ENCODE measurements at regions not wholly inside any gene's neighbourhood (a gene's known extent, or its start where the extent isn't known, plus 50 kb on each side); places are given as distances from the start of the nearest gene placed in this dataset.

DNA sequence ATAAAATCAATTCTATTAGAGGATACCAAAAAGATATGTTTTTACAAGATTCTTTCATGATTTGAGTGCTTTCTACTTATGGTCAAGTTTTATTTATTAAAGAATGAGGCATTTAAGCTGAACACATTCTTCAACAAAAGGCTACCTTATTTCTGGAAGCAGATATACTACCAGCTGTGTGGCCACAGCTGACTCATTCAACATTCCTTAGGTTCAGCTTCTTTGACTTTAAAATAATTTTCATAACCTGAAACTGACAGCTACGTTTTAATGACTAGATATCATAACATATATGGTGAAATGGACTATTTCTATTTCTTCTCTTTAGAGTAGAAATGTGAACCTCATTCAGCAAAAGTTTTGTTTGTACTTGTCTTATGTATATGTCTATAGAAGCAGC lies 414.2 kb upstream of the SEMA3C start:
- ATAC-seq (no peak), DNase-seq (no peak)
- no peaks in the 10 kb centered on the region for H3K9me3 ChIP-seq
- H3K36me3 ChIP-seq: no peaks in the 10 kb centered on the region
- H3K27me3 ChIP-seq: no peaks in the 10 kb centered on the region
- no peak for TF ChIP-seq CTCF (IDR thresholded peaks at IDR 0.05)
- H3K27ac ChIP-seq: no peak overlapping the region
- H3K4me1 ChIP-seq: no peaks in the 10 kb centered on the region
- H3K4me3 ChIP-seq: no peak overlapping the region
- intact Hi-C loops (cut with DNase I): no loop called here

GRCh38 chr7:81331061-81332018 lies 412.5 kb upstream of the SEMA3C start:
- H3K27ac ChIP-seq: no peak overlapping the region
- no peaks in the 10 kb centered on the region for H3K4me1 ChIP-seq
- DNase-seq: no peak
- H3K36me3 ChIP-seq: no peaks in the 10 kb centered on the region
- no peaks in the 10 kb centered on the region for H3K9me3 ChIP-seq
- no peaks in the 10 kb centered on the region for H3K27me3 ChIP-seq
- no peak for ATAC-seq
- H3K4me3 ChIP-seq: no peak overlapping the region
- intact Hi-C loops (cut with DNase I): no loop called here
- no peak for TF ChIP-seq CTCF (IDR thresholded peaks at IDR 0.05)

- intact Hi-C loops (cut with DNase I): no loop called here
- DNase-seq: no peak
- no peak for TF ChIP-seq CTCF (IDR thresholded peaks at IDR 0.05)
- no peaks in the 10 kb centered on the region for H3K9me3 ChIP-seq
- no peak for ATAC-seq
- no peaks in the 10 kb centered on the region for H3K27me3 ChIP-seq
- H3K4me3 ChIP-seq: no peak overlapping the region
- no peaks in the 10 kb centered on the region for H3K36me3 ChIP-seq
- no peak overlapping the region for H3K27ac ChIP-seq
- H3K4me1 ChIP-seq: no peaks in the 10 kb centered on the region
These were observed 411.3 kb upstream of the SEMA3C start for GRCh38 chr7:81330108-81330507.

DNA sequence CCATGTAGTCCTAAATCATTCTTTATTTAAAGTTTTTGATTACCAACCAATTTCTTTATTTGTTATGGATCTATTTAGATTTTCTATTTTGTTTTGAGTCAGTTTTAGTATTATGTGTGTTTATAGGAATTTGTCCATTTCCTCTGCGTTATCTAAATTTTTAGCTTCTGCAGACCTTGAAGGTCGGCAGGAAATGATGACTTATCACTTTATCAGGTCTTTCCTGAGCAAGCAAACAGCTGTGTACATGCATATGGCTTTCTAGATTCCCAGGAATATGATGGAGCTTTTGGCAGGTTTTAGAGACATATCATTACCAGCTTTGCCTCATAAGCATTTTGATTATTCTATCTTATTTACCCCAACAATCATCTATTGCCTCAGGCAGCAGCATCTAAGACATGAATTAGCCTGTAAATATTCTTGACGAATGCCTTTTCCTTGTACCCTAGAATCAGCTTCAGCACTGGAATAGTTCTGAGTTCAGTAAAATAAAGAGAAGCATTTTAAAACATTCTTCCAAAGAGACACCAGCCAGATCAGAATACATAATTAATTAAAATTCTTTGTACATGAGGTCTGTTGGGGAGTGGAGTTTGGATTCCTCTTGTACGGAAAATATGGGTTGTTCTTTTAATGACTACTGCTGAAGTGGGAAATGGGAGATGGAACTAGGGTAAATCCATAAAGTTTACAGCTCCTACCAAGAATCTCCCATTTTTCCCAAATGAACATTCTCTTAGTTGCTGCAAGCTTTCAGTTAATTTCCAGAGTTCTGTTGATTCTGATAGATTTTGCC lies 408.8 kb upstream of the SEMA3C start:
- Histone ChIP-seq H3K36me3 (no peaks in the 10 kb centered on the region), H3K27ac (no peak overlapping the region), H3K27me3 (no peaks in the 10 kb centered on the region), H3K4me3 (no peak overlapping the region), H3K4me1 (no peaks in the 10 kb centered on the region), H3K9me3 (no peaks in the 10 kb centered on the region)
- no peak for ATAC-seq
- intact Hi-C loops (cut with DNase I): no loop called here
- no peak for DNase-seq
- no peak for TF ChIP-seq CTCF (IDR thresholded peaks at IDR 0.05)

DNA sequence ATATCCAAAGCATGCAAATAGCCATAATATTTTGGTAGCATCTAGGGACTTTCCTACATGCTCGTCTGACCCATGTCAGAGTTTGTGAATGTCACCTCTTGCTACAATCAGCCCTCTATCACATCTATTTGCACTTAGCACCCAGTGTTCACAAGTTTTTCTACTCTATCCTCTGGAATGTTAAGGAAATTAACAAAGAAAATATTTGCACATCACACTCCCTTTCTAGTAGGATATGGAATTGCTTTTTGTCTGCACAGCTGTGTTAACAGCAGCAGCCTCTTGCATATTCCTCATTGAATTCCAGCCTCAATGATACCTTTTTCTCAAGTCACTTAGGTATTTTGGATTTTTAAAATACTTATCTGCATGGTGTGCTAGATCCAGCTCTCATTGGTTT lies 403.1 kb upstream of the SEMA3C start:
- ATAC-seq (no peak), DNase-seq (no peak)
- no peak overlapping the region for H3K4me3 ChIP-seq
- no peaks in the 10 kb centered on the region for H3K36me3 ChIP-seq
- H3K4me1 ChIP-seq: no peaks in the 10 kb centered on the region
- no peaks in the 10 kb centered on the region for H3K27me3 ChIP-seq
- no peak overlapping the region for H3K27ac ChIP-seq
- intact Hi-C loops (cut with DNase I): no loop called here
- no peak for TF ChIP-seq CTCF (IDR thresholded peaks at IDR 0.05)
- H3K9me3 ChIP-seq: no peaks in the 10 kb centered on the region

Measured in left lung (tissue), 4 donors.